ENCODE measurements at regions not wholly inside any gene's neighbourhood (a gene's known extent, or its start where the extent isn't known, plus 50 kb on each side); places are given as distances from the start of the nearest gene placed in this dataset.
"Not testable (repeated sequence)": the region's sequence is repeated elsewhere in the genome, so short reads cannot be mapped to it uniquely, and the experiment has no call there.

DNA sequence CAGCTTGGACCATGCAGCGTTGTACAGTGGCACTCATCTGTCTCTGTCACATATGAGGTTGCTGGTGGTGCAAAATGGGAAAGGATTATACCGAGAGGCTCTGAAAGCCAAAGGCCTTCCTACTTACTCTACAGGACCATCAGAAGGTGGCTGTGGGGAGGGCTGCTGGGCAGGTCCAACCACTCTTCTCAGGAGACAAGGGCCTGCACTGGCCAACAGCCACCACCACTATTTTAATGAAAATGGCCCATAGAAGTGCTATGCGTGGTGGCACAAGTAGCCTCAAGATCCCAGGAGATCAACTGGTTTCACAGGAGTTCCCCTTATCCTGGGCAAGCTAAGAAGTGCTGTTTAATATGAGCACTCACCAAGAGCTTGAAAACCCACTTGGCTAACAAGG lies 52.3 kb downstream of the MRPL57 start:
- DNase-seq, result no peak

DNA sequence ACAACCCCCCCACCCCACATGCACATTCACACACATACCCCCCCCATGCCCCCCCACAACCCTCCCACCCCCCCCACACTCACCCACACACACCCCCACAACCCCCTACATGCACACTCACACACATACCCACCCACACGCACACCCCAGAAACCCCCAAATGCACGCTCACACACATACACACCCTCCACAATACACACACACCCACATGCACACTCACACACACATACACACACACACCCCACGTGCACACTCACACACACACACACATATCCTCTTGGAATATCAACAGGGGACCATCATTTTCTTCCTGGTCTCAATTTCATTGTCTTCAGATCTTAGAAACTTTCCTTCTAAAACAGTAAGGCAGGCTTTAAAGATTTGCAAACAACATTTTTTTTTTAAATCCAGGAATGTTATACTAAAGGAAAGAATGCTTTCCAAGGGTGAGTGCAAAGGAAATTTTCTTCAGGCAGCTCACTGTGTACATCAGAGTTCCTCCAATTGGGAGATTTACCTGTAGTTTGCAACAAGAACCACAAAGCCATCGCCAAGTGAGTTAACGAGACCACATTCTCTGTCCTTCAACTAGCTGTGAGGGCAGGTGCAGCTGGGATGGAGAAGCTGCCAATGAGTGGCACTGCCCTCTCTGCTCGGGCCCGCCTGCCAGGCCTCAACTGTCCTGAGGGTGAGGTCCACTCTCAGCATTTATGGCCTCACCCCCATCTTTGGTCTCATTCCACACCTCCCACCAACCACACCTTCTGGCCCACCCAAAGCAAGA lies 53.0 kb downstream of the MRPL57 start:
- DNase-seq, result no peak

DNA sequence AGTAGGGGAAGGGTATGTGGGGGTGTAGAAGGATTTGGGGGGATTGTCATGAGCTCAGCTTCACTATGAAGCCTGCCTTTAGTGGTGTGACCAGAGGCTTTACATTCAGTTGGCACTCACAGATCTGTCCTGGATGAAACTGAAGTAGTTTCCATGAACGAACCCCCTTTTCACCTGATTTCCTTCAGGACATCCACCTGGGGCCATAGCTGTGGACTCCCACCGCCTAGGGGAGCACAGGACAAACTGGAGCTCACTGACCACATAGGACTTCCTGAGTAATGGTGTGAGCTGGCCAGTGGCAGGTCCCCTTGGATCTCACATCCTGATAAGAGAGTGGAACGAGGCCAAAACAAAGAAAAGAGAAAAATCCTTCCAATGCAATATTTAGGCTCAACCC lies 54.1 kb downstream of the MRPL57 start:
- DNase-seq, result no peak

DNA sequence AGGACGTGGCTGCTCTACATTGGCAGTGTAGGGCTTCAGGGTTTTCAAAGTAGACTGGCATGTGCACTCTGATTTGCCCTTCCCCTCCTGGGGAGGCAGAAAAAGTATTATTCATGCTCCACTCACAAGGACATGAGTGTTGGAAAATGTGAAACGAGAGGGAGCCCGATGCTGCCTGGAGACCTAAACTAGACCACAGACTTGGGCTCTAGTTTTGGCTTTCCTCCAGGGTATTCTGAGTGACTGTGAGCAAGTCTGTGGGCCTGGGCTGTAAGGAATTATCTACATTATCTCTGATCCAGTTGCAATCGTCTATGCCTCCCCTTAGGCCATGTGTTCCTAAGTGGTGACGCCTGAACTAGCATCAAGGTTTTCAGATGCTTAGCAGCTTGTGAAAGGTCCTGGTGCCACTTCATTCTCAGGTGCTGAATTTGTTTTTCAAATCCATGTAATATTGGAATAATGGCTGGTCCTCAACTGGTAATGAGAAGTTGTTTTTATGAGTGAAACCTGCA lies 55.0 kb downstream of the MRPL57 start:
- DNase-seq, result no peak

DNA sequence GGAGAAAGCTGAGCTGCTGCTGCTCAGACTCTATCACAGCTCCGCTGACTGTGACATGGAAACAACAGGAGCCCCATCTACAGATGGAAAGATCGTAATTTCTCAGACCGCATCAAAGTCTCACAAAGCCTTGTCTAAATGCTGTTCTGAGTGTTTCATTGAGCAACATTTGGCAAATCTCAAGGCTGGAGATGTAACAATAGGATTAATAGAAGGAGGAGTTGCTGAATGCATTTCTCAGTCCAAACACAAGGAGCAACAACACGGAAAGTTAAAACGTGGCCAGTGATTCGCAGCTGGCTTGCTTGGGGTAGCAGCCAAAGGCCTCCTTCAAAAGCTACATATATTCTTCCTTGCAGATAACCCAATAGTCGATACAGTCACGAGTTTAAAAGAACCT lies 55.7 kb downstream of the MRPL57 start:
- DNase-seq, result peak; percentile 94

DNA sequence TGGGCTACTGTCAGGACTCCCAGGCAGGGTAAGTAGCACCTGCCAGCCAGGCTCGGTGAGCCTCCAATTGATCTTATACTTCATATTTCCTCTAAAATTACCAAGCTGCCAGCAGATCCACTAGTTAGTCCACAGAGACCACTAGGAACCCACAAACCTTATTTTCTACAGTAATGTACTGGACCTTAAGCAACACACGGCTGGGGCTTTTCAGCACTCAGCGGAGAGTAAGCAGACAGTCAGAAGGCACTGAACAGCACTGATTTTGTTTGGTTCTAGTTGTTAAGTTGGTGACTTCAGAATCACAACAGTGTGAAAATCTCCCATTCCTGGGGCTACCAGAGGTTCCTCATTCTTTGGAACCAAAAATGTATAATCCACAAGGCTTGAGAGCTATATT lies 56.1 kb downstream of the MRPL57 start:
- peak; percentile 43 for DNase-seq

DNA sequence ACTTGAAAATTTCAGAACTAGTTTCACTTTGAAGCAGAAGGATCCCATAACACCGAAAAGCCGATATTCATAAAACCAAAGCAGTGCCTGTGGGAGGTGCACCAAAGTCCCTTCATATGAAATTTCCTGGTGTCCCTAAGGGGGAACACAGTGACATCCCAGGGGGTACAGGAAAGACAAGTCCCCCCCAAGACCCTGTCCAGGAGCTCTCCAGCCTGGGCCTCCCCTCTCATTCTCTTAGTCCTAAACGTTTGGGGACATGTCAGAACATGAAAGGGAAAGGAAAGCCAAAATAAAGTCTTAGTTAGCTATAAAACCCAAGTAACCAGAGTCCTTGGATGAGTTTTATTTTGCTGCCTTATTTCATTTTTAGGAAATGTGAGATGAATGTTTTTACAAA lies 56.6 kb downstream of the MRPL57 start:
- no peak for DNase-seq

DNA sequence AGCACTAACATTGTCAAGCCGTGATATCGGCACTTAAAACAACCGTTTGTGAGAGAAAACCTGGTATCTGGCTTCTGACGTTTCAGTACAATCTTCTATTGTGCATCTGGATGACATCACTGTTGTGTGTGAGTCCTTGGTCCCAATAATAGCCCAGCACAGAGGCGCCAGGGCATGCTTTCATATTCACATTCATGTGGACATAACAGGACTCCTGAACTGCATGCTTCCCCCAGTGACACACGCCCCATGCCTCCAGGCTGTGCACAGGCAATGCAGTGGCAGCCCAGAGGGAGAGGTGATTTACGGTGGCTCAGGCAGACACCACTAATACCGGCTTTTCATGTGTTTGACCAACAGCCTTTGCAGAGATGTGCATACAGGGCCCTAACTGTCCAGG lies 58.1 kb downstream of the MRPL57 start:
- DNase-seq, result peak; percentile 47

DNA sequence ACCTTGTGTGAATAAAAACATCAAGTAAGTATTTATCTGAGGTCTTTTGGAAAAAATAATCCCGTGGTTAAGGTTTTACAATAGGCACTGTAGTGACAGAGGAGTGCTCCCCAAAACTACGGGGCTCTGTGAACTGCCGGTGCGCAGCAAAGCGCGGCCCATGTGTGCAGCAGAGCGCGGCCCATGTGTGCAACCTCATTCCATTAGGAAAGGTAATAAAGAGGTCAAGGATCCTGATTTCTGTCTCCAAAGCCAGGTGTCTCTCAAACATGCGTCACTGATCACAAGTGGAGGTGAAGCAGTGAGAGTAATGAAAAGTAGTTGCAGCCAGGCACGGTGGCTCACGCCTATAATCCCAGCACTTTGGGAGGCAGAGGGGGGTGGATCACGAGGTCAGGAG lies 58.7 kb downstream of the MRPL57 start:
- DNase-seq, result no peak

DNA sequence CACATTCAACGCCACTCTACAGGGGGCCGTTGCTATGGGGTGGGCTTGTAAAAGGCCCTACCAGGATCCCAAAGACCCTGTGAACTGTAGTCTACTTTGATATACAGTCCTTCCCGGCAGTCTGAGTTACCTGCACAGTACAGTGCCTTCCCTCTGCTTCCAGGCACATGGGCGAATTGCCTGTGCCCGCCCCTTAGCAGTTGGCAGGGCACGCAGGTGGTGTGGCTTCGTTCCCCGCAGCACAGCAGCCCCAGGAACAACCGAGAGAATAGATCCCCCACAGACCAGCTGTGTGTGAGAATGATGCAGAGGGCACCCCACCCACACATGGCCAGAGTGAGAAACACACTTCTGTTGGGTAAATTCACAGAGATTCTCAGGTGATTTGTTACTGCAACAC lies 60.6 kb downstream of the MRPL57 start:
- DNase-seq, result no peak

DNA sequence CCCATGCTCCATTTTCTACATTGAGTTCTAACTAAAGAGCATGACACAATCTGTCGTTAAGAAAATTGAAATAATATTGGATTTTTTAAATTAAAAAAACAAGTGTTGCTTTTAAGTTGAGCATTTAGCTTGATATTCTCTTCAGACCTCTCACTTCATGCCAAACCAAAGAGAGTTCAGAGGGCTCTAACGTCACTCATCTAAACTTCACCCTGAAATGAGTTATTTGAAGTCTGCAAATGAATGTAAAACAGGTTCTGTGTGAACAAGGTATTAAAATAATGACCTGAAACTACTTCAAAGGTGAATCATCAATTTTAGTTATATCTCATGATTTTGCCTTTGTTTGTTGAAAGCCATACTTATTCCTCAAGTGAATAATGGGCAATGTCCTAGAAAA lies 61.8 kb downstream of the MRPL57 start:
- DNase-seq, result no peak

DNA sequence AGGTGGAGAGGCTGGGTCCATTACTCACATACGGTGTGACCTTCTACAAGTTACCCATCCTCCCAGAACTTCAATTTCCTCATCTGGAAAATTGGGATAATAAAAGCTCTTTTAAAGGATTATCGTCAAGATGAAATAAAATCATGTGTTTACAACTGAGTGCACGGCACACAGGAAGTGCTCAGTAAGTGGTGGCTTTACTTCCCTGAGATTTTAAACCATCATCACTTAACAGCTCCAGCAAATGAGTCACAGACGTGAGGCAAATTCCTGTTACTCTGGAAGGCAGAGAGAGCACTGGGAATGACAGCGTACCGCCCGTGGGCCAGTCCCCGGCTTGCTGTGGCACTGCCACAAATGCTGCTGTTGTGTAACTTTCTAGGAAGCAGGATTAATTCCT lies 64.1 kb downstream of the MRPL57 start:
- DNase-seq, result peak; percentile 41

DNA sequence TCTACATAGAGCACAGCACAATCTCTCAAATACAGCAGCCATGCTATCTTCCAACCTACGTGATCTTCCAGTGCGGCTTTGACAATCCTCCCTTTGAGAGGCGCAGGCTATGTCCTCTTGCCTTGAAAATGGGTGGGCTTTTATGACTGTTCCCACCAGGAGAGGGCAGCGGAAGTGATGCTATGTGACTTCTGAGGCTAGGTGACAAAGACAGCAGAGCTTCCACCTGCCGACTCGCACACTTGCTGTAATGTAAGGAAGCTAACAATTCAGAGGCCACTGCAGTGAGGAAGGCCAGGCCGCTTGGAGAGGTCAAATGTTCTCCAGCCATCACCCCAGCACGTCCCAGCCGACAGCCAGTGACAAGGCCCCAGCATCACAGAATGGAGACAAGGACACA lies 65.8 kb downstream of the MRPL57 start:
- DNase-seq, result no peak

DNA sequence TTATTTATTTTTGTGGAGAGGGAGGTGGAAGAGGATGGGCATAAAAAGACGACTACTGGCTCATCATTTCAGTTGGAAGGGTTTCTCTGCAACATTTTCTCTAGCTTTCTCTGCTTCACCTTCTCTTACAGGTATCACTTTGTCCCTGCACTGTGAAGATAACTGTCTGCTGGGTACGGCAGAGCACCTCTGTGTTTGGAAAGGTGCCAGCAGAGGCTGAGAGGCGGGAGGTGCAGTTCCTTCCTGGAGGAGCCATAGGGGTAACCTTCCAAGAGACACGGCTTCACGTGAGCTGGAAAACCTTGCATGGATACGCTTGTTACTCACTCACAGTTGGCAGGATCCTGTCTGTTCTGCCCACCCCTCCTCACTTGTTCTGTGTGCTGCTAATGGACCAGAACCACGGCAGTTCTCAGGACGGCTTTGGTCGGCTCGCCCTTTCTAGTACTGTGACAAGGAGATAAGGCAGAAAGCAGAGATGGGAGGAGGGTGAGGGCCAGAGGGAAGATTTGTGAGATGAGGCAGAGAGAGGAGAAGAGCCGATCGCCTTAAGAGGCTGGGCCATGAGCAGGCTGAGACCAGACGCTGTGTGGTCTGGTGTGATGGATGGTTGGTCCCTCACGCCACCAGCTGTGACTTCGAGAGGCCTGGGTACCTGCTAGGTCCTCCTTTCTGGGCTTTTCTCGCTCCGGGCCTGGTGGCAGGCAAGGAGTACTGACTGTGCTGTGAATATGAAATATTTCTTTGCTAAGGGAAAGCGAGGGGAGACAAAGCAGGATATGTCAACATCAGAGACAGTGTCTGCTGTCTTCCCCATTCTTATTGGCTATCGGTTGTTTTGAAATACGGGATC lies 66.8 kb downstream of the MRPL57 start:
- DNase-seq, result no peak

DNA sequence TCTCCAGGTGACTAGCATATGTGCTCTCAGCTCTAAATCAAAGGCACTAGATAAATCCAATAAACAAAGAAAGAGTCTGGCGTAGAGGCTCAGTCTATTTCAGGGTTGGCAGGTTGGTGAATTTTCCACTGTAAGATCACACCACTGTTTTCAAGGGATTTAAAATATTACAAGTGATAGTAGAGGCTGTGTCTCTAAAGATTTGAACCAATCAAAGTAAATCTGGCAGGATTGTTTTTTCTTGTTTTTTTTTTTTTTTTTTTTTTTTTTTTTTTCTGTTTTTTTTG lies 67.4 kb downstream of the MRPL57 start:
- not testable (repeated sequence) for DNase-seq

DNA sequence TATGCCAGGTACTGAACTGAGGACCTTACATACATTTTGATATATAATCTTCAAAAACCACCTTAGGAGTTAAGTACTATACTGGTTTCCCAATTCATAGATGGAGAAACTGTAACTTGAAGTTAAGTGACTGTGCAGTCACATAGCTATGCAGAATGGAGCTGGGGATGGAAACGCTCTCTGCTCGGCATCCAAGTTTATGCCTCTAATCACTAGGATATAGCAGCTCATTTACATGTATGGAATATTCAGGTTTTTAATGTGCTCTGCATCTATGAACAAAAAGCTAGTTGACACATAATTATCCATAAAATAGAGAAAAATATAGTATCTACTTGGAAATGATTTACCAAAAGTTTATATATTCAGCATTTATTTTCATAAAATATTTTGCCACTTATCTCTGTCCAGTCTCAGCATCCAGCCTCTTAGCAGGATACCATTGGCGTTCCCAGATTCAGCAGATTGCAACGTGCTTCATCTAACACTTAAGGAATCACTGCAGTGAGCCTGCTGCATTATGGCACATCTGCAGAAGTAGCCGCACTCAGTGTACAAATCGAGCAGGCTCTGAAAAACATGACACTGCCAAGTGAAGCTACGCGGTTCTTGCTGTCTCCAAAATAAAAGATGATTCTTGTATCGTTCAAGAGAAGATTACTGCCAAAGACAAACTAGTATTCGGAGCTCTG lies 70.4 kb downstream of the MRPL57 start:
- no peak for DNase-seq

DNA sequence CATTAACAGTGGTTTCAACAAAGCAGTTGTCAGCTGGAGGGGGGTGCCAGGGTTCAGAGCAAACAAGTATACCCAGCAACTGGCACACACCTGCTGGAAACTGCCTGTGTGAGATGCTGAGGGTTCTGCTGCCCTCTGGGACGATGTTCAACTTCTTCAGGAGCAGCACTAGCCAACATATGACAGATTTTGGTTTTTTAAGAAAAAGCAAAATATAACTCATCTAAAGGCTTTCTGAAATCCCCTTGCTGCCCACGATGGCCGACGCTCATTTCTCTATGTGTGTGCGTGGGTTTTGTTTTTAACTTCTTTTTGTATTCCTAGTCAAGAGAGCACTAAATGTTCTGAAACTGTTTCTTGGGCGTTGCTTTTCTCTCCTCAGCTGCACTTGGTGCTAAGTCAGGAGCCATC lies 79.9 kb downstream of the MRPL57 start:
- DNase-seq, result no peak

DNA sequence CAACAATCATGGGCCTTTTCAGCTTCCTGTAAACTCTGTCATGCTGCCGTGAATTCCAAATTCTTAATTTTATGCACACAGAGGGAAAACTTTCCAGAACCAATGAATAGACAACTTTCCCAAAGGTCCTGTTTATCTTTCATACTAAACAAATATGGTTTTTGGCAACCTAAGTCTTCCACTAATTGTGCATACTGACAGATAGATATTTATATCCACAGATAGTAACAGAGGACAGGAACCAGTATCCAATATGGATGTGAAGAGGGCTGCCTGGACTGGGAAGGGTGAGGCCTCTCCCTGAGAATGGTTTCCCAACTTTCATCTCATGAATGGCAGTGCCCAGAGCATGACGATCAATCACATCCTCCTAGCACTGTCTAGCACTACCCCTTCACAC lies 80.4 kb downstream of the MRPL57 start:
- no peak for DNase-seq

DNA sequence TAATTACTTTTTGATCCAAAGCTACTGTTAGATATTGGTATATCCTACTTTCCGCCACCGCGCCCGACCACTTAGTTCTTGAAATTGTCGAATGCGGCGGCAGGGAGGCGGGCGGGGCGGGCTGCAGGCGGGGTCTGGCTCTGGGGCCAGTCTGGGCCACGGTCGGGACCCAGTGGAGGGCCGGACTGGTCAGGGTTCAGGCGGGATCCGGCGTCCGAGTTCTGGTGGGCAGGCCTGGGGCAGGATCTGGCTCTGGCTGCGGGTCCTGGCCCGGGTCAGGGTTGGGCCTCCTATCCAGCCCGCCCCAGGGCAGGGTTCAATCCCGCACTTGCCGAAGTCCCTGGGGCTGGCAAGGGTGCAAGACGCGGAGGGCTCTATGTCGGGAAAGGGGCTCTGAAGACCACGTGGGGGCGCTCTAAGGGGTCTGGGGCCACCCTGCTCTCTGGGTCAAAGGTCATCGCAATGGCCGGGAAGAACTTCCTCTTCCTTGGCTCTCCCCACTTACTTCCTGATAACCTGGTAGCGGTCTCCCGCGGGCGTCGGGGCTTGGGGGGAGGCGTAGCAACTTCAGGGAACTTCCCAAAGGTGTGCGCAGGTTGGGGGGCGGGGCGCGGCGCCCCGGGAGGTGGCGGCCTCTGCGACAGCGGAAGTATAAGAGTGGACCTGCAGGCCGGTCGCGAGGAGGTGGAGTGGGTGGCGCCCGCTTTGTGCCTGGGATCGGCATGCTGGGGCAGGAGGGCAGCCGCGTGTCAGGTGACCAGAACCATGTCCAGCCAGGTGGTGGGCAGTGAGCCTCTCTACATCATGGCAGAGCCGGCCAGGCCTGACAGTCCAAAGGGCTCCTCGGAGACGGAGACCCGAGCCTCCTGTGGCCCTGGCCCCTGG lies 83.4 kb downstream of the MRPL57 start:
- no peak for DNase-seq

DNA sequence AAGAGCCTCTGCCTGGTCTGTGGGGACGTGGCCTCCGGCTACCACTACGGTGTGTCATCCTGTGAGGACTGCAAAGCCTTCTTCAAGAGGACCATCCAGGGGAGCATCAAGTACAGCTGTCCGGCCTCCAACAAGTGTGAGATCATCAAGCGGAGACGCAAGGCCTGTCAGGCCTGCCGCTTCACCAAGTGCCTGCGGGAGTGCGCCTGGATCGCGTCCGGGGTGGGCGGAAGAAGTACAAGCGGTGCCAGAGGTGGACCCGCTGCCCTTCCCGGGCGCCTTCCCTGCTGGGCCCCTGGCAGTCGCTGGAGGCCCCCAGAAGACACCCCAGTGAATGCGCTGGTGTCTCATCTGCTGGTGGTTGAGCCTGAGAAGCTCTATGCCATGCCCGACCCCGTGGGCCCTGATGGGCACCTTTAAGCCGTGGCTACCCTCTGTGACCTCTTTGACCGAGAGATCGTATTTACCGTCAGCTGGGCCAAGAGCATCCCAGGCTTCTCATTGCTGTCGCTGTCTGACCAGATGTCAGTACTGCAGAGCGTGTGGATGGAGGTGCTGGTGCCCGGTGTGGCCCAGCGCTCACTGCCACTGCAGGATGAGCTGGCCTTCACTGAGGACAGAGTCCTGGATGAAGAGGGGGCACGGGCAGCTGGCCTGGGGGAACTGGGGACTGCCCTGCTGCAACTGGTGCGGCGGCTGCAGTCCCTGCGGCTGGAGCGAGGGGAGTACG lies 84.3 kb downstream of the MRPL57 start:
- DNase-seq, result not testable (repeated sequence)

DNA sequence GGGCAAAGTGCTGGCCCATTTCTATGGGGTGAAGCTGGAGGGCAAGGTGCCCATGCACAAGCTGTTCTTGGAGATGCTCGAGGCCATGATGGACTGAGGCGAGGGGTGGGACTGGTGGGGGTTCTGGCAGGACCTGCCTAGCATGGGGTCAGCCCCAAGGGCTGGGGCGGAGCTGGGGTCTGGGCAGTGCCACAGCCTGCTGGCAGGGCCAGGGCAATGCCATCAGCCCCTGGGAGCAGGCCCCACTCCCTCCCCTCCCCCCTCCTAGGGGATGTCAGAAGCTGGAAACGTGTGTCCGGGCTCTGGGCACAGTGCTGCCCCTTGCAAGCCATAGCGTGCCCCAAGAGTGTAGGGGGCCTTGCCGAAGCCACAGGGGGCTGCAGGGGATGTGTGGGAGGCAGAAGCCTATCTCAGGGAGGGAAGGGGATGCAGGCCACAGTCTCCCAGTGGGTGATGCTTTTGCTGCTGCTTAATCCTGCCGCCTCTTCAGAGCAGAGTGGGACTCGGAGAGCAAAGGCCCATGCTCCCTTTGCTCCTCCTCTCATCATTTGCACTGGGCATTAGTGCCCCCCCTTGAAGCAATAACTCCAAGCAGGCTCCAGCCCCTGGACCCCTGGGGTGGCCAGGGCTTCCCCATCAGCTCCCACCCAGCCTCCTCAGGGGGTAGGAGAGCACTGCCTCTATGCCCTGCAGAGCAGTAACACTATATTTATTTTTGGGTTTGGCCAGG lies 85.2 kb downstream of the MRPL57 start:
- DNase-seq, result not testable (repeated sequence)
